HEK293 (cell line): ENCODE measurements at regions not wholly inside any gene's neighbourhood (a gene's known extent, or its start where the extent isn't known, plus 50 kb on each side); places are given as distances from the start of the nearest gene placed in this dataset.

Experiments used
- CTCF ChIP-seq: fragments of 450-650 bp; formaldehyde crosslinking; IDR thresholded peaks from 2 replicates; pipeline ENCODE4 v1.5.1; 2016; ENCODE audit warnings: missing biosample characterization, missing genetic modification characterization
- ZNF155 ChIP-seq: fragments of 450-650 bp; formaldehyde crosslinking; IDR thresholded peaks from 2 replicates; pipeline ENCODE4 v1.5.1; 2016; ENCODE audit warnings: missing biosample characterization, missing genetic modification characterization

- TF ChIP-seq ZNF155 (tag by site-specific recombination) (no peak), CTCF (tag by site-specific recombination) (no peak)
Observed at GRCh38 chr12:91278126-91278525, 95.5 kb upstream of the DCN start.
